Fibroblast of the aortic adventitia (primary cell): ENCODE measurements at regions not wholly inside any gene's neighbourhood (a gene's known extent, or its start where the extent isn't known, plus 50 kb on each side); places are given as distances from the start of the nearest gene placed in this dataset.

Experiments
- DNase-seq: peaks from one replicate; pipeline ENCODE4 v3.0.0-alpha.2; 2010; ENCODE audit warnings: low read depth
- H3K4me3 ChIP-seq: 2 replicates; pipeline ENCODE4 v1.5.1; 2011; ENCODE audit warnings: low read depth, mild to moderate bottlenecking, control low read depth, low read length, moderate library complexity
- CTCF ChIP-seq: IDR thresholded peaks from 2 replicates; pipeline ENCODE4 v1.5.1; 2011; ENCODE audit warnings: mild to moderate bottlenecking, low read length, control low read depth, inconsistent platforms; ENCODE audit not compliant: insufficient read depth

- TF ChIP-seq CTCF = no peak
- H3K4me3 ChIP-seq = no peak overlapping the region
- DNase-seq = peak; percentile 21
Observed at GRCh38 chr6:43916924-43917877, 147.2 kb downstream of the VEGFA start.

GRCh38 chr6:43915986-43916923 is 146.2 kb downstream of the VEGFA start:
- DNase-seq = peak; percentile 91
- no peak overlapping the region for H3K4me3 ChIP-seq
- TF ChIP-seq CTCF = no peak

GRCh38 chr6:43915208-43915869 is 145.3 kb downstream of the VEGFA start:
- H3K4me3 ChIP-seq = no peak overlapping the region
- DNase-seq = no peak
- TF ChIP-seq CTCF = no peak

GRCh38 chr6:43914272-43915147 is 144.5 kb downstream of the VEGFA start:
- DNase-seq = no peak
- no peak overlapping the region for H3K4me3 ChIP-seq
- TF ChIP-seq CTCF = no peak

- peak; percentile 42 for DNase-seq
- H3K4me3 ChIP-seq = no peak overlapping the region
- TF ChIP-seq CTCF = no peak
Observed at GRCh38 chr6:43913375-43914271, 143.6 kb downstream of the VEGFA start.
